ENCODE measurements at regions not wholly inside any gene's neighbourhood (a gene's known extent, or its start where the extent isn't known, plus 50 kb on each side); places are given as distances from the start of the nearest gene placed in this dataset.
"Not testable (repeated sequence)": the region's sequence is repeated elsewhere in the genome, so short reads cannot be mapped to it uniquely, and the experiment has no call there.

DNA sequence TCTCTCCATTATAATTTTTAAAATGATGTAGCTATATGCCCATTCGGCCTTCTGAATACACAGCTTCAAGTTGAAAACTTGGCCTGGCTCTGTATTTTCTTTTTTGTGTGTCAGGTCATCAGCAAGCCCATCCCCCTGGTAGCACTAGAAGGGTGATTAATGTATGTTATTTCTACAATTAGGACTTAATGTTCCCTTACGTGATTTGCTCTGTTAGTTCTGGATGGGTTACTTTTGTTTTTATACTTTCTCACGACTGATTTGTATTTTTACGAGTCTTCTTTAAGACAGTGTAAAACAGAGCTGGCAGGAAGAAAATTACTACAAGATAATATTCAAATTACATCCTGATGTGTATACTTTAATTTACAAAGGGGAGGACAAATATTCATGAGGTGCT lies 88.4 kb upstream of the RGPD4 start:
- DNase-seq, result no peak

DNA sequence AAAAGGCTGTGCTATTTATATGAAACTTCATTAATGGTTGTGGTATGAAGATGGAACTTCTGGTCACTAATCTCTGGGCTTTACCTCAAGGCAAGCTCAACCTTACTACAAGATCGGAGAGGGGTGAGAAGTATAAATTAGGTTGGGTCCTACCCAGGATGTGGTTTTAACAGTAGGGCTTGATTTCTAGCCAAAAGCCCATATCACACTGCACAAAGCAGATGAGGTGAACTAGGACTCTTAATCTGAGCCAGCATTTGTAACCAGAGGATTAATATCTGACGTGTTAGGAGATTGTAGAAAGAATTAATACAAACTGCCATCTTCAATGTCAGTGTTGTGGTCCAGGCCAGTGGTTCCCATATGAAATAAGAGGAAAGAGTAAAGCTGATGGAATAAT lies 86.4 kb upstream of the RGPD4 start:
- no peak for DNase-seq

DNA sequence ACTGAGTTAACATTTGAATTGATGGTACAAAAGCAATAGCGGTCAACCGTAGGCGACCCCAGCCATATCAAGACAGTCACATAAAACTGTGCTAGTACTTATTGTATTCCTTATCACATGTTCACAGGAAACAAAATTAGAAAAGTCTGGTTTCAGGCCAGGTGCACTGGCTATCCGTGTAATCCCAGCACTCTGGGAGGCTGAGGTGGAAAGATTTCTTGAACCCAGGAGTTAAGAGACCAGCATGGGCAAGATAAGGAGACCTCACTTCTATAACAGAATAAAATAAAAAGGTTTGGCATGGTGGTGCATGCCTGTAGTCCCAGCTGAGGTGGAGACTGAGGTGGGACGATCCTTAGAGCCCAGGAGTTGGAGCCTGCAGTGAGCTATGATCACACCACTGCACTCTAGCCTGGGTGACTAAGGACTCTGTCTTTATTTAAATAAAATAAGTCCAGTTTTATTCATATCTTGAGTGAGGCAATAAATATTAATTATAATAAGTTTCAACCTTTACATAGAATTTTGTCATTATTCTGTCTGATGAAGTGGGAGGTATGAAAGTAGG lies 84.1 kb upstream of the RGPD4 start:
- no peak for DNase-seq

DNA sequence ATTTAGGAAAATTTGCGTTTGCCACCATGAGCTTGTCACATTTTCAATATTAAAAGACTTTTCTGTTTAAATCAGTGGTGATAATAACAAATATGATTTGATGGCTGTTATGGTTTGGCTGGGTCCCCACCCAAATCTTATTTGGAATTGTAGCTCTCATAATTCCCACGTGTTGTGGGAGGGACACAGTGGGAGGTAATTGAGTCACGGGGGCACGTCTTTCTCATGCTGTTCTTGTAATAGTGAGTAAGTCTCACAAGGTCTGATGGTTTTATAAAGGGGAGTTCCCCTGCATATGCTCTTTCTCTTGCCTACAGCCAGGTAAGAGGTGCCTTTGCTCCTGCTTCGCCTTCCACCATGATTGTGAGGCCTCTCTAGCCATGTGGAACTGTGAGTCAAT lies 83.4 kb upstream of the RGPD4 start:
- no peak for DNase-seq

DNA sequence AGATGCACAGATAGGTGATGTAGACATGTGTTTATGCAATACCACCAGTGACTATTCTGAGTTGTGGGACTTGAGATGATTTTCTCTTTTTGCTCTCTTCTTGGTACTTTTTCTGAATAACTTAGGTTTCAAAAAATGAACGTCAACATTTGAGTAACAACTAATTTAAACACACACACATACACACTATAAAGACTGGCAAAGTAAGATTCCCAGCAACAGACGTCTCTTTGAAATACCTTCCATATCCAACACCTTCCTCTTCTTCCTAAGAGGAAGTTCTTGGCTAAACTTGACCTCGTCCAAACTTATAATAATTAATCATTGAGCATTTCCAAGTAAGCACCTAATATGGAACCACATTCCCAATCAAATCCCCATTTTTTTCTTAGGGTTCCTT lies 81.6 kb upstream of the RGPD4 start:
- DNase-seq, result no peak

DNA sequence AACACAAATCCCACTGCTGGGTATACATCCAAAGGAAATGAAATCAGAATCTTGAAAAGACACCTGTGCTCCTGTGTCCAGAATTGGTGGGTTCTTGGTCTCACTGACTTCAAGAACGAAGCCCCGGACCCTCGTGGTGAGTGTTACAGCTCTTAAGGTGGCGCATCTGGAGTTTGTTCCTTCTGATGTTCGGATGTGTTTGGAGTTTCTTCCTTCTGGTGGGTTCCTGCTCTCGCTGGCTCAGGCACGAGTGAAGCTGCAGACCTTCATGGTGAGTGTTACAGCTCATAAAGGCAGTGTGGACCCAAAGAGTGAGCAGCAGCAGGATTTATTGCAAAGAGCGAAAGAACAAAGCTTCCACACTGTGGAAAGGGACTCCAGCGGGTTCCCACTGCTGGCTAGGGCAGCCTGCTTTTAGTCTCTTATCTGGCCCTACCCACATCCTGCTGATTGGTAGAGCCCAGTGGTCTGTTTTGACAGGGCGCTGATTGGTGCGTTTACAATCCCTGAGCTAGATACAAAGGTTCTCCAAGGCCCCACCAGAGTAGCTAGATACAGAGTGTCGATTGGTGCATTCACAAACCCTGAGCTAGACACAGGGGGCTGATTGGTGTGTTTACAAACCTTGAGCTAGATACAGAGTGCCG lies 80.0 kb upstream of the RGPD4 start:
- not testable (repeated sequence) for DNase-seq

DNA sequence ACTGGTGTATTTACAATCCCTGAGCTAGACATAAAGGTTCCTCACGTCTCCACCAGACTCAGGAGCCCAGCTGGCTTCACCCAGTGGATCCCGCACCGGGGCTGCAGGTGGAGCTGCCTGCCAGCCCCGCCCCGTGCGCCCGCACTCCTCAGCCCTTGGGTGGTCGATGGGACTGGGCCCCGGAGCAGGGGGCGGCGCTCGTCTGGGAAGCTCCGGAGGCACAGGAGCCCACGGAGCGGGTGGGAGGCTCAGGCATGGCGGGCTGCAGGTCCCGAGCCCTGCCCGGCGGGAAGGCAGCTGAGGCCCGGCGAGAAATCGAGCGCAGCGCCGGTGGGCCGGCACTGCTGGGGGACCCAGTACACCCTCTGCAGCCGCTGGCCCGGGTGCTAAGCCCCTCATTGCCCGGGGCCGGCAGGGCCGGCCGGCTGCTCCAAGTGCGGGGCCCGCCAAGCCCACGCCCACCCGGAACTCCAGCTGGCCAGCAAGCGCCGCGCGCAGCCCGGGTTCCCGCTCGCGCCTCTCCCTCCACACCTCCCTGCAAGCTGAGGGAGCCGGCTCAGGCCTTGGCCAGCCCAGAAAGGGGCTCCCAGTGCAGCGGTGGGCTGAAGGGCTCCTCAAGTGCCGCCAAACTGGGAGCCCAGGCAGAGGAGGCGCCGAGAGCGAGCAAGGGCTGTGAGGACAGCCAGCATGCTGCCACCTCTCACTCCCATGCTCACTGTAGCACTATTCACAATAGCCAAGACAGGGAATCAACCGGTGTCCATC lies 79.3 kb upstream of the RGPD4 start:
- not testable (repeated sequence) for DNase-seq

DNA sequence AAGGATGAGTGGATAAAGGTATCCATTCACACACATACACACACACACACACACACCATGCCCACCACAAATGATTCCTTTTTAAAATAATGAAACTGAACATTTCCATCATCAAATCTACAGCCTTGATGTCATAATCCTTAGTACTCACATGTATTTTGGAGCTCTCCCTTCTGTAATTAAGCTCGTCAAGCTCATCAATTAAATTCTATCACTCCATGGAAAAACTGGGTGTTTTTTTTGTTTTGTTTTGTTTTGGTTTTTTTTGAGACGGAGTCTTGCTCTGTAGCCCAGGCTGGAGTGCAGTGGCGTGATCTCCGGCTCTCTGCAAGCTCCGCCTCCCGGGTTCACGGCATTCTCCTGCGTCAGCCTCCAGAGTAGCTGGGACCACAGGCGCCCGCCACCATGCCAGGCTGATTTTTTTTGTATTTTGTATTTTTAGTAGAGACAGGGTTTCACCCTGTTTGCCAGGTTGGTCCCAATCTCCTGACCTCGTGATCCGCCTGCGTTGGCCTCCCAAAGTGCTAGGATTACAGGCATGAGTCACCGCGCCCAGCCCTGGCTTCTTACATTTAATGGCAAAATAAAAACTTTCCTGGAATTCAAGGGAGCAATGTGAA lies 78.6 kb upstream of the RGPD4 start:
- DNase-seq, result no peak

DNA sequence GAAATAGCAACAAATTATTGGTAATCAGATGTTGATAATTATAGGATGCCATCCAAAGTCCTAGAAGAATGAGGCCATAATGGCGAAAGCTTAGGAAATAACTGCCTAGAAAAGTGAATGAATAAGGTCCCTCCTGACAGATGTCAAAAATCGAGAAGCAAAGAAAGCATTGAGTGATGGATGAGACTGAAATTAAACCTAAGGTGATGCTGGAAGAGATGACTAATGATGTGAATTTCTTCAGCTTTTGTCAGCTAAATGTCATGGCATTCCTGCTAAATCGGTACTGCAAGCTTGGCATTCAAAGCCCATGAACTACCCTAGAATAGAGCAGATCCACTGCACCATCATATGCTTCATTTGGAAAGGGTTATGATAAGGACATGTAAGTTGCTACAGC lies 74.8 kb upstream of the RGPD4 start:
- no peak for DNase-seq

DNA sequence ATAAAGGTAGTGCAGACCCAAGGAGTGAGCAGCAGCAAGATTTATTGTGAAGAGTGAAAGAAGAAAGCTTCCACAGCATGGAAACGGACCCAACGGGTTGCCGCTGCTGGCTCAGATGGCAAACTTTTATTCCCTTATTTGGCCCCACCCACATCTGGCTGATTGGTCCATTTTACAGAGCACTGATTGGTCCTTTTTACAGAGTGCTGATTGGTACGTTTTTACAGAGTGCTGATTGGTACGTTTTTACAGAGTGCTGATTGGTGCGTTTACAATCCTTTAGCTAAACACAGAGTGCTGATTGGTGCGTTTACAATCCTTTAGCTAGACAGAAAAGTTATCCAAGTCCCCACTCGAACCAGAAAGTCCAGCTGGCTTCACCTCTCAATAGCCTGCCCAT lies 72.9 kb upstream of the RGPD4 start:
- not testable (repeated sequence) for DNase-seq

DNA sequence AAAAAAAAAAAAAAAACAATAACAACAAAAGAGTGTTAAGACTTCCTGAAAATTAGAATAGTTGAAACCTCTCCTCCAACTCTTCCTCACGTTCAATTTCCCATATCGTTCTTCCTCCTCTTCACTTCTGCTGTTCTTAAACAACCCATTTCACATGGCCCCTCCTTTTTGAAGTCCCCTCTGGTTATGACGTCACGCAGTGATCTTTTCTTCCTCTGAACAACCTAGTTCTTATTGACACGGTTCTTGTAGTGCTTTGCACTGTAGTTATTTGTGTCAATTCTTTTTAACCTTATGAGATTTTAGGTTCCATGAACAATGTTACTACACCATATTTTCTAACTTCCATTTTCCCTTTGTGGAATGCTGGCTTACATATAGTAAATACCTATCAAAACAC lies 69.5 kb upstream of the RGPD4 start:
- no peak for DNase-seq

DNA sequence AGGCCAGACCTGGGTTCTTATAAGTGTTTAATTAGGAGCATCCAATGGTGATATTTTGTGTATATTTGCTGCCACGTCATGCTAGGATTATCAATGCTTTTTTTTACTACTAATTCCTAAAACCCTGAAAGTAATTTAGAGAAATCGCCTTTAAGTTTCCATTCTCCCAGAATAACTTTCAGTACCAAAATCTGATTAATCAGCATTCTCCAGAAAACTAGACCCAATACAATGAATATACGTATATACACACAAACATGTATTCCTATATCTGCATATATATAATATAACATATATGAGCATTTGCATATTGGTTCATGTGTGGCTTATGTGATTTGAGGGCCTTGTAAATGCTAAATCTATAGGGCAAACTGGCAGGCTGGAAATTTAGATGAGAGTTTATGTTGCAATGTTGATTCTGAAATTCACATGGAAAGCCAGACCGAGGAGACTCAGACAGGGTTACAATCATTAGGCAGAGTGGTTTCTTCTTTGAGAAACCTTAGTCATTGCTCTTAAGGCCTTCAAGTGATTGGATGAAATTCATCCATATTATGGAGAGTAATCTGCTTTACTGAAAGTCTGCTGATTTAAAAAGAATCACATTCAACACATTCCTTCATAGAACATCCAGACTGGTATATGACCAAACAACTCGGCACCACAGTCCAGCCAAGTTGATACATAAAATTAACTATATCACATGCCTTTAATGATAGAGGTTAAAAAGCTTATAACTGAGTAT lies 65.9 kb upstream of the RGPD4 start:
- no peak for DNase-seq

DNA sequence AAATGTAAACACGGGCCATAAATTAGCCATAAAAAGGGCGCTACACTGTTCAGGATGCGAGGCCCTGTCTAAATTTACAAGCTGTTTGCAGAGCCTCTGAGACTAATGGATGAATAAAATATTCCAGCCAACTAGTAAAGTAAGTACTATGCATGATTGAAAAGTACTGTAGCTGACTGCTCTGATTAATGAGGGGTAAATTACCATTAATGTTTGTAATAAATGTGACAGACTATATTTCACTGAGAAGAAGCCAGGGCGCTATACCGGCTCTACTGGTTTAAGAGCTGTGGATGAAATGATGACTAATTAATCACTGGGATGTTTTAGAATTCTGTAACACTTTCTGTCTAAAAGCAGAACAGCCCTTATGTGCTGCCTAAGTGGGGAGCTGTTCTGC lies 54.3 kb upstream of the RGPD4 start:
- DNase-seq, result no peak

DNA sequence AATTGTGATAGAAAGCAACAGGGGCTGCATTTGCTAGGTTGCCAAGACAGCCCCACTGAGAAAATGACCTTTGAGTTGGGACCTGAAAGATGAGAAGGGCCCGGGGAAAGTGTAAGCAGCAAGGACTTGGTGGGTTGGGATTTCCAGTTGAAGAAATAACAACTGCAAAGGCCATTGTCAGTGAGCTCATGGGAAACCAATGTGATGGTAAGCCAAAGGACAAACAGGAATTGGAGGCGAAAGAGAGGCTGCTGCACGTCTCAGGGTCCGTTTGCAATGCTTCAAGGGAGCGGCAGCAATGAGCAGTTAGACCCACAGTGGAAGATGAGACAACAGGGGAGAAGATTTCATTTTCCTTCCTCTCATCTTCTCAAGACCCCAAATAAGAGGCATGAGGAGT lies 51.5 kb upstream of the RGPD4 start:
- no peak for DNase-seq

DNA sequence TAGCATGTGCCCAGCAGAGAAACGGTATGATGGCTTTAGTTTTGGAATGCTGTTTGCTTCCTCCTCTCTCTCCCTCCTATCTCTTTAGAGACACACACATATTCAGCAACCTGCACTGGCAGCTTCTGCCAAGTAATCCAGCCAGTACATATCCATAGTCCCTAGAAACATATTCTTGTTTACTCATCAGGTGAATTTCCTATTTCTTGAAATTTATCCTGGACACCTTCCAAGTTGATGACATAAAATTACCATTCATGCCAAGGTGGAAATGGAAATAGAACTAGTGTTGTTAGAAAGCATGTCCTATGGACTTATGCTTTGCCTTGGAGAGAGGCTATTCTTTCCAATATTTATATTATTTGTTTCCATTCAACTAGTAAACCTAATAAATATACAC lies 50.9 kb upstream of the RGPD4 start:
- DNase-seq, result peak; percentile 18

DNA sequence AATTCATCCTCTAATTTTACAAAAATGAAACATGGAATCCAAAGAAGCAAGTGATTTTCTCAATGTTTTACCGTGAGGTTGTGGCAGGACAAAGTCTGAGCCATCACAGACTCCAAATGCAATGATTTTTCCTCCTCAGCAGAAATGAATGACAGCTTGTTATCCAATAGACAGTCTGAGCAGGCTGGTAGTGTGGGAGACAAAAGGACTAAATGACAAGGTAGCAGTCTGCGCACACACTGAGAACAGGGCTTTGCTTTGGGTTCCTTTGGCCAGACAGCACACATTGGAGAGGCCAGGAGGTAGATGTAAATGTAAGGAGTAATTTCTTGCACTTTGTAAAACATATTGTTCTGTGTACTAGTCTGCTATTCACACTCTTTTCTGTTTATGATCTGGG lies 50.3 kb upstream of the RGPD4 start:
- DNase-seq, result no peak

Data from COR-L47 (cell line).